GM19397 (cell line): ENCODE measurements at regions not wholly inside any gene's neighbourhood (a gene's known extent, or its start where the extent isn't known, plus 50 kb on each side); places are given as distances from the start of the nearest gene placed in this dataset.
"Not testable (repeated sequence)": the region's sequence is repeated elsewhere in the genome, so short reads cannot be mapped to it uniquely, and the experiment has no call there.

Source experiments
- ATAC-seq: cut with Tn5 transposase; IDR thresholded peaks from one replicate; pipeline ENCODE4 v1.9.1; 2021; ENCODE audit warnings: mild to moderate bottlenecking, moderate library complexity; ENCODE audit not compliant: unreplicated experiment

GRCh38 chrX:138014577-138014976, 448.6 kb downstream of the ZIC3 start:
- no peak for ATAC-seq

- no peak for ATAC-seq
Observed at GRCh38 chrX:138018145-138018799, 452.3 kb downstream of the ZIC3 start.

DNA sequence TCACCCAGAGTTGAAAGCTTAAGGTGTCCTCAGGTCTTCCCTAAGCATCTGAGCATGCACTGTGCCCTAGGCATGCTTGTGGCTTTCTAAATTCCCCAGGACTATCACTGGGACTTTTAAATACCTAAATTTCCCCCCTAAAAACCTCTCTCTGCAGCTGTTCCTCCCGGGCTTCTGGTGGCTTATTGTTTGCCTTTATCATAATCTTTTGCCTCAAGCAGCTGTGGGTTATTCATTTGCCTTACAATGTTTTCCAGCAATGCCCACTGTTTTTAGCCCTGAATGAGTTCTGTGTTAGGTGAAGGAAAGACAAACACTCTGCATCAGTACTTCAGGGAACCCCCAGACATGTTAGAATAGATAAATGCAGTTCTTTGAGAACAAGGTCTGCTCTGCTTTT, 455.0 kb downstream of the ZIC3 start:
- no peak for ATAC-seq

DNA sequence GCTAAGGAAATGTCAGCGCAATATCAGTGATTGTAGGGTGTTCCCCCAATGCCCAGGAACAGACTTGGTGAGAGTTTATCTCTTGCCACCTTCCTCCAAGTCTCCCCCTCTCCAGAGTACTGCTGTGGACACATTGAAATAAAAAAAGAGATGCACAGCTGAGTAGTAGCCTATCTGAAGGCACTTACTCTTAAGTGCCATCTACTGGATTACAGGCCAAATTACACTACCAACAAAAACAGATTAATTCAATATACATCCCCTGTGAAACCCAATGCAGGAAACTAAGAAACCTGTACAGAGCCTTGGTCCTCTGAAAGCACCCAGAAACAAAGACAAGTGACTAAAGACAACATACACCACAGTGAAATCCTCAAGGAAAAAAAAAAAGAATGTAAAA, 460.3 kb downstream of the ZIC3 start:
- no peak for ATAC-seq

GRCh38 chrX:138031715-138032114, 465.8 kb downstream of the ZIC3 start:
- no peak for ATAC-seq

DNA sequence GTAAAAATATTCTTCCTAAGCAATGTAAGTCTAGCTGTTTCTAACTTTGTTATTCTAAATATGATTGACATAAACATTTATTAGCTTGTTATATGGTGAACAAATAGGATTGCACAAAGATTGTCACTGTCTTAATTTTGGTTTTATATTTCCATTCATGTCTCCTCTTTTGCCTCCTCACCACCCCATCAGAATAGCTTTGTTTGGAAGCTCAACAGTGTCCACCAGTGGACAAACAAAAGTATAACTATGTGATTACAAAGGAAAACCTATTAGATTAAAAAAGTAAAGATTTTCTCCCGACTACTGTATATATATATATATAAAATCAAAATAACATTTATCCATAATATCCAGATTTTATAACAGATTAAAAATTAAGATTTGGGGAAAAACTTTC, 468.2 kb downstream of the ZIC3 start:
- no peak for ATAC-seq

- ATAC-seq = no peak
Observed at GRCh38 chrX:138037548-138037947, 471.6 kb downstream of the ZIC3 start.

GRCh38 chrX:138057883-138058282, 492.0 kb downstream of the ZIC3 start:
- ATAC-seq = no peak

- ATAC-seq = no peak
Observed at GRCh38 chrX:138058931-138059330, 493.0 kb downstream of the ZIC3 start.

DNA sequence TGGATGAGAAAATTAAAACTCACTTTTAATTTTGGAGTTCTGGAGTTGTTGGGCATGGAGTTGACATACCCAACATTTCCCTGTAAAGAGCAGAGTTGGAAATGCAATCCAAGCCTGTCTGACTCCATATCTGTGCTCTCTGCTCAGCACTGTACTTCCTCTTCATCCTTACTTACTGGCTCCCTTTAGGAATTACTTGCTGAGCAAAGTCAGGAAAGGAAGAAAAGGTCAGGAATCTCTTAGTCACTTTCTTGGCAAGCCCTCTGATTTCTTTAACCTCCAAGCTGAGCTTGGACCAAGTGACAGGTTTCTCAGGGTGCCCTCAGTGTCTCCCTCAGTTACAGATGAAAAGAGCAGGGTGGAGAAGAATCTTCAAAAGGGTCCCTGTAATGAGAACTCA, 501.5 kb downstream of the ZIC3 start:
- ATAC-seq = no peak

GRCh38 chrX:138073626-138074025, 507.7 kb downstream of the ZIC3 start:
- no peak for ATAC-seq

- no peak for ATAC-seq
Observed at GRCh38 chrX:138082251-138082650, 516.3 kb downstream of the ZIC3 start.

DNA sequence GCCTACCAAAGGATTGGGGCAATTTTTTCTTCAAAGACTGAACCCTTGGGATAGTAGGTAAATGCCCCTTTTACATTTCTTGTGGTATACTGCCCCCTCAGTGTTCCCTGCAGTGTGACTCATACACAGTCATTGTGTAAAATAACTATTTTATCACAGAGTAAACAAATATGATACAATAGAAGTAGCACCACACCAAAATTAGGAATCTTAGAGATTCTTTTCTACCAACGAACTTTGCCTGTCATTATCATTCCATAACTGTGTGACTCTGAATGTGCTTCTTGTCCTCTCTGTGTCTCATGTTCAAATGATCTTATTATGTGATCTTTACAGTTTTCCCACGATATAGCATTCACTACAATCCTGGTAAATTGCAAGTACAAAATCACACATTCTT, 517.0 kb downstream of the ZIC3 start:
- ATAC-seq = no peak

- not testable (repeated sequence) for ATAC-seq
Observed at GRCh38 chrX:138110910-138111309, 545.0 kb downstream of the ZIC3 start.

GRCh38 chrX:138127314-138127713, 561.4 kb downstream of the ZIC3 start:
- no peak for ATAC-seq

GRCh38 chrX:138128027-138128671, 562.2 kb downstream of the ZIC3 start:
- peak; percentile 75 for ATAC-seq

DNA sequence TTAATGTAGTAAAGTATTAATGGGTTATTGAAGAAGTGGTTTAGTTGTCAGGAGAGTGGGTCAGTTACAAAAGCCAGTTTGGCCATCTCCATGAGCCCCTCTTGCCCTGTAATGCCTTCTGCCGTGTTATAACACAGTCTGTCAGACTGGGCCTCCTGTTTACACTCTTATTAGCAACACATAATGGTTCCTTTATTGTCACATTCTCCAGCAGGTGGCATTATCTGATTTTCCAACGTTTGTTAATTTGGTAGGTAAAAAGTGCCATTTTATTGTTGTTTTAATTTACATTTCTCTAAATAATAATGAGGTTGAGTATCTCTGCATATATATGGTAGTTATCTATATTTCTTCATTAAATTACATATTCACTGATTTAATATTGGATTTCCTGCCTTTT, 560.8 kb downstream of the FGF13 start:
- ATAC-seq = no peak

GRCh38 chrX:138157850-138158249, 553.7 kb downstream of the FGF13 start:
- ATAC-seq = no peak

DNA sequence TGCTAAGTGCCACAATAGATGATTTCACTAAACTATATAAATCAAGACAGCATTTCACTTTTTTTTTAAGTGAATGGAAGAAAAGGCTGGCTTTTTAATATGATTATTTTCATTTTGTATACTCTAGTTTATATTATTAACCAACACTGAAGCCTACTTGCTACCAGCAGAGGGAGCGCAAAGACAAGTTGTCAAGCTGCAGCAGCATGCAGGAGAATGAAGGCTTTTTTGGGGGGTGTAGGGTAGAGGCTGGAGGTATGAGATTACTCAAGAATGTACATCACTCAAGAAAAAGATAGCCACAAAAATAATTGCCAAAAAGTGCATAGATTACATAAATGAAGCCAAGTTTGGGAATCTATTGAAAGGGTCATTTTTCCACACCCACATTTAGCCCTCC, 519.5 kb downstream of the FGF13 start:
- no peak for ATAC-seq

DNA sequence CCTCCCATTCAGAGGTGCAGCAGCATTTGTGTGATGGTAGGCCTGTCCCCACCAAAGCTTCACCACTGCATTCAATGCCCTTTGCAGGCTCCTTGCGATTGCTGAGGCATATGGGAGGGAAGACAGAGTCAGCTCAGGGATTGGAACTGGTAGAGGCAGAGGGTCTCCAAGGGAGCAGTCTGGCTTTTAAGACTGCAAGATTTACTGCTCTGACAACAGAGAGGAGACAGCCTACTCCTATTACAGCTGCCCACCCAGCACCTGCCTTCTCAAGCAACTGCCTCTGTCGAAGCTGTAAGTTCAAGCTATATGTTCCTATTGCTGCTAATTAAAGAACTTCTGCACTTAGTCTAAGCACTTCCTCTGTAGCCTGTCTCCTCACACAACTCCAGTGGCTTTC, 481.8 kb downstream of the FGF13 start:
- ATAC-seq = no peak

- ATAC-seq = no peak
Observed at GRCh38 chrX:138240266-138240665, 471.3 kb downstream of the FGF13 start.

DNA sequence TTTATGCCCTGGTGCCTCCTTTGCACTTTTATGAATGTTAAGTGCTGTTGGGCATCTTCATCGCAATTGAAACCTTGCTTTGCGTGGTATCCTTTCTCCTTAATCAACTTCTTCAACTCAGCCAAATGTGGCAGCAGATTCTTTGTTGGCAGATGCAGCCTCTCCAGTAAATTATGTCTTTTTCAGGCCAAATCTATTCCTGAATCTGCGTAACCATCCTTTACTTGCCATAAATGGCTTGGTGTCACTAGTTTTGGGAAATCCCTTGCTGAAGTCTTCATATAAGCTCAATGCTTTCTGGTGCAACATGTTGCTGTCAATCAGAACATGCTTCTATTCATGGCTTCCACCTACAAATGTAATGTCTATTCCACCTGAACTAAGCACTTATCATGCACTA, 457.5 kb downstream of the FGF13 start:
- no peak for ATAC-seq

DNA sequence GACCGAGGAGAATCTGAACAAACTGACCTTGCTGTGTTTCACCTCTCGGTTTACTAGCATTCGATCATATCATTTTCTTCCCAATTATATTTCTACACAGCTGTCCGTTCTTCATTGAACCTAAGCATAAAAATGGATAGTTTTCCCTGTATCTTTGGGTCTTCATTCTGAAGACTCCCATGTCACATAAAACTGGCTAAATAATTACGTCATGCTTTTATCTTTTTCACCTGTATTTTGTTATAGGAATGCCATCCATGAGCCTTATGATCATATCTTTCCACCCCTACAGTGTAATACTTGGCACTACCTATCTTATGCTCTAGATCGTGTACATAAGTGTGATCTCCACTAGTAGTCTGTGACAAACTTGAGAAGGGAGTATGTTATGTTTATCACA, 456.1 kb downstream of the FGF13 start:
- ATAC-seq = no peak
